Erythroblast (primary cell): ENCODE measurements at regions not wholly inside any gene's neighbourhood (a gene's known extent, or its start where the extent isn't known, plus 50 kb on each side); places are given as distances from the start of the nearest gene placed in this dataset.

Source experiments
- GATA1 ChIP-seq: IDR thresholded peaks from 2 replicates; pipeline ENCODE4 v1.6.1; 2011; ENCODE audit warnings: low read depth, mild to moderate bottlenecking, control low read depth, low read length, moderate library complexity
- POLR2A ChIP-seq: IDR thresholded peaks from 2 replicates; pipeline ENCODE4 v1.6.1; 2011; ENCODE audit warnings: mild to moderate bottlenecking, low read length

DNA sequence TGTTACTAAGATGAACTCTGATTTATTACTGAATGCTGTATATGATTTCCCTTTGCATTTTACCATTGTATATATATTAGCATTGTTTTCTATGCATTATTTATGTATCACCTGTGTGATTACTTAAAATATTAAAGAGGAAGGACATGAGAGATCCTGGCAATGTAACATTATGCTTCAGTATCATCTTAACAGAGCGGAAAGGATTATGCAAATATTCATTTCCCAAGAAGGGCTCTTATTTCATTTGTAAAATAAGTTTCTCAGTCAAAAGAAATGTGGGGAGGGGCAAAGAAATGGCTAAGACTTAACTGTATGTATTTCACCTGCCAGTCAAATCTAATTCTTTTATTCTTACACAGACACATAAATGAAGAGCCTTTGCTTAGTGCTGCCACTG is 654.2 kb upstream of the PKDCC start:
- TF ChIP-seq POLR2A: no peak
- TF ChIP-seq GATA1: no peak
